Cardiac fibroblast (primary cell): ENCODE measurements at regions not wholly inside any gene's neighbourhood (a gene's known extent, or its start where the extent isn't known, plus 50 kb on each side); places are given as distances from the start of the nearest gene placed in this dataset.
"Not testable (repeated sequence)": the region's sequence is repeated elsewhere in the genome, so short reads cannot be mapped to it uniquely, and the experiment has no call there.

Experiments
- DNase-seq, 2 donors: peaks; one replicate each; pipeline versions ENCODE4 v3.0.0 to v3.0.0-alpha.2; 2010; ENCODE audit warnings: low read depth in 2 of 2
- H3K4me3 ChIP-seq, 2 donors: replicated peaks in 1 of 2; 1 replicate in 1 of 2; 2 replicates in 1 of 2; pipeline ENCODE4 v1.5.1; 2011; ENCODE audit warnings: low read depth in 2 of 2, low read length in 2 of 2, mild to moderate bottlenecking in 2 of 2, moderate library complexity in 1 of 2
- CTCF ChIP-seq: IDR thresholded peaks from one replicate; pipeline ENCODE4 v1.5.1; 2011; ENCODE audit warnings: low read depth, mild to moderate bottlenecking, low read length, inconsistent platforms

GRCh38 chr13:38072696-38073095 is 203.1 kb upstream of the TRPC4 start:
- no peak for DNase-seq
- no peak overlapping the region for H3K4me3 ChIP-seq

DNA sequence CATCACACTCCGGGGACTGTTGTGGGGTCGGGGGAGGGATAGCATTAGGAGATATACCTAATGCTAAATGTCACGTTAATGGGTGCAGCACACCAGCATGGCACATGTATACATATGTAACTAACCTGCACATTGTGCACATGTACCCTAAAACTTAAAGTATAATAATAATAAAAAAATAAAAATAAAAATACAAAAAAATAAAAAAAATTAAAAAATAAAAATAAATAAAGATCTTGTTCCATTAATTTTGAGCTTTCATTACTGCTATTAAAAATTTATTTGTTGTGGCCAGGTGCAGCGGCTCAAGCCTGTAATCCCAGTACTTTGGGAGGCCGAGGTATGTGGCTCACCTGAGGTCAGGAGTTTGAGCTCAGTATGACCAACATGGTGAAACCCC is 201.8 kb upstream of the TRPC4 start:
- DNase-seq, H3K4me3 ChIP-seq: not testable (repeated sequence)

More at GRCh38 chr13:38072696-38073095, 203.1 kb upstream of the TRPC4 start:
- TF ChIP-seq CTCF, result no peak

DNA sequence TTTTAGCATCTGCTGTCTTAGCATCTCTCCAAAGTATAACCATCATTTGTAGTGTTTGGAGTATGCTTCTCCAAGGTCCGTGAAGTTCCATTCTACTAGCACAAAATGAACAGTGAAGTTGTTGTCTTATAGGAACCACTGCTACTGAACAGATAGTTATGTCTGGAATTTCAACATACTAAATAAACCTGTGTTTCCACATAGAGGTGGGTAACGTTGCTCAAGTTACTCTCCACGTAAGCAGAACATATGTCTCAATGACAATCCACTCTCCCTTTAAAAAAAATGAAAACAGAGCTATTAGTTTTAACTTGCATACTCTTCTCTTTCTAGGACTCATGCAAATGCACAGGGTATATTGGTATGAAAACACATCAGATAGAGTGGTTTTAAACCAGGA is 184.3 kb upstream of the TRPC4 start:
- no peak for DNase-seq
- H3K4me3 ChIP-seq, result no peak overlapping the region
- no peak for TF ChIP-seq CTCF

DNA sequence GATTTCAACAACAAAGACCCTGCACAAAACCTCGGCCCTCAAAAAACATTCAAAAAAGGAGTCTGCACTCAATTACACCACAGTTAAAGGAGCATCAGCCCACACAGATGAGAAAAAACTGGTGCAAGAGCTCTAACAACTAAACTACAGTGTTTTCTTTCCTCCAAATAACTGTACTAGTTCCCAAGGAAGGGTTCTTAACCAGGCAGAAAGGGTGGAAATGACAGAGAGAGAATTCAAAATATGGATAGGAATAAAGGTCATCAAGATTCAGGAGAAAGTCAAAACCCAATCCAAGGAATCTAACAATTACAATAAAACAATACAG is 176.4 kb upstream of the TRPC4 start:
- H3K4me3 ChIP-seq, result no peak overlapping the region
- no peak for TF ChIP-seq CTCF
- DNase-seq, result no peak

DNA sequence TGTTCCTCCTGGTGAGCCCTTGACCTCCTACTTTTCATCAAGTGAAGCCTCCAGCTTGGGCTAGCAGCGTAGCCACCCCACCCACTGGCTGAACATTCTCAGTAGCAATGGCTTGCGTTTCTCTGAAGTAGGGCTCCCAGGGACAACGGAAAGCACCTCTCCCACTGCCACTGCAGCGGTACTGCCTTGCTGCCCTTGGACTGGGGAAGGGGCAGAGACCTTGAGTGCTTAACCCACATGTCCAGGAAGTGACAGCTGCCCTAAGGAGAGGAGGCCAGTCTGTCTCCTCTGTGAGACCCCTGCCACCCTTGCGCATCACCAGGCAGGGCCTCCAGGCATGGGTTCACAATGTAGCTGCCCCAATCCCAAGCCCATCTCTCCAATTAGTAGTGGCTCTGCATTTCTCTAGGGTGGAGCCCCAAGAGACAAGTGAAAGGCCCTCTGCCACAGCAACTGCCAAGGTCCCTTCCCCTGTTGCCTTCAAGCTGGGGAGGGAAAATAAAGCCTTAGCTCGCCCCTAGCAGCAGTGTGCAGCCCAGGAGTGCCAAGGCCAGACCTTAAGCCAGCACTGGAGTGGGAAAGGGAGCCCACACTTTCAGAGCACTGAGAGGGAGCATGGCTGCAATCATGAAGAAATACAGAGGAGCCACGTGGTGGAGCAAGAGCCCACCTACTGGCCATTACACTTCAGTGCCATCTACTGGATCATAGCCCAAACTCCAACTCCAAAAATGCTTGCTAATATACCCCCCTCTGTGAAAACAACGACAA is 175.9 kb upstream of the TRPC4 start:
- H3K4me3 ChIP-seq, result no peak overlapping the region
- peak; percentile 60 to 69 for DNase-seq
- peak; percentile 69 for TF ChIP-seq CTCF

DNA sequence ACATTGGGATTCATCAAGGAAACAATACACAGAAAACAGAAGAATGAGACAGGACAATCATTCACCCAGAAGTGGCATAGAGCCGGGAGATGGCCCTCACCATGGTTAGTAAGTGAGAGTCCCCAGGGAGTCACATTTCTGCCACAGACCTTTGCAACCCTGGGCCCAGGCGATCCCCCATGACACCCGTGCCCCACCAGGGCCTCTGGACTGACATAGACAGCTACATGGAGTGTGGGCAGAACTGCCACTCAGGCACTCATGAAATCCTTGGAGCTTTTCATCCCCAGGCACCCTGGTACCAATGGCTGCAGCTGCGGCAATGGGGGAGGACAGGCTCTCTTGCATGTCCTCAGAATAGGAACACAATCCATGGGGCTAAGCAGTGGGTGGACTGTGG is 174.5 kb upstream of the TRPC4 start:
- no peak overlapping the region for H3K4me3 ChIP-seq
- TF ChIP-seq CTCF, result no peak
- no peak for DNase-seq

DNA sequence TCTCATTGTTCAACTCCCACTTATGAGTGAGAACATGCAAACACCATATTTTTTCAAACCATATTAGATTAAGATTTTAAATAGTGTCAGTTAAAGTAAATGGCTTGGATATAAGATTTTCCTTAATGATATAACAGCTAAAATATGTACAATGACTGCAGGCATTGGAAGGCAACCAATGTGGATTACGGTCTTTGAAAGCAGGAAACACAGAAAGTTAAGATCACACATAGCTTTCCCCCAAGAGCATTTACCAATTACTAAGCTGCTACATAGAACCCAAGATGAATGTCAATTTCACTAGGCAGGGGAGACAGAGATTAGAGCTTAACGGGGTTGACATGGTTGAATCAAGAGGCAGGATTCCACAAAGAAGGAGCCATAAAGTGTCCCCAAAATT is 173.2 kb upstream of the TRPC4 start:
- TF ChIP-seq CTCF, result no peak
- no peak overlapping the region for H3K4me3 ChIP-seq
- DNase-seq, result peak; percentile 14 to 42
